Fibroblast of lung (primary cell): ENCODE measurements at regions not wholly inside any gene's neighbourhood (a gene's known extent, or its start where the extent isn't known, plus 50 kb on each side); places are given as distances from the start of the nearest gene placed in this dataset.

ENCODE experiments used
- DNase-seq, 2 donors: peaks; one replicate each; pipeline versions ENCODE4 v3.0.0 to v3.0.0-alpha.2; 2010; ENCODE audit warnings: low read depth in 2 of 2
- H2AFZ ChIP-seq: 2 replicates; pipeline ENCODE4 v1.5.1; 2012; ENCODE audit warnings: low read length, control low read depth, inconsistent platforms
- H3K27ac ChIP-seq: 2 replicates; pipeline ENCODE4 v1.5.1; 2011; ENCODE audit warnings: low read length, control low read depth; ENCODE audit not compliant: insufficient read depth
- H3K27me3 ChIP-seq: 2 replicates; pipeline ENCODE4 v1.5.1; 2011; ENCODE audit warnings: mild to moderate bottlenecking, low read length; ENCODE audit not compliant: control insufficient read depth, insufficient read depth
- H3K36me3 ChIP-seq: 2 replicates; pipeline ENCODE4 v1.5.1; 2011; ENCODE audit warnings: low read length; ENCODE audit not compliant: control insufficient read depth, insufficient read depth
- H3K4me1 ChIP-seq: 2 replicates; pipeline ENCODE4 v1.5.1; 2011; ENCODE audit warnings: low read length; ENCODE audit not compliant: control insufficient read depth, insufficient read depth; ENCODE audit errors: extremely low read depth
- H3K4me2 ChIP-seq: 2 replicates; pipeline ENCODE4 v1.5.1; 2011; ENCODE audit warnings: low read length, control low read depth; ENCODE audit not compliant: insufficient read depth; ENCODE audit errors: extremely low read depth
- H3K4me3 ChIP-seq, 4 experiments: fragments of 200-600 bp in 1 of 4; sonication (generic) in 1 of 4; replicated peaks in 1 of 4; 2 replicates each; pipeline ENCODE4 v1.5.1; 2011 to 2016; ENCODE audit warnings: low read length in 4 of 4, low read depth in 3 of 4, mild to moderate bottlenecking in 3 of 4, control low read depth in 2 of 4, inconsistent platforms in 1 of 4, mixed read lengths in 1 of 4; ENCODE audit not compliant: insufficient read depth in 1 of 4; ENCODE audit errors: control extremely low read depth in 1 of 4
- H3K79me2 ChIP-seq: 2 replicates; pipeline ENCODE4 v1.5.1; 2012; ENCODE audit warnings: mild to moderate bottlenecking, low read length, inconsistent platforms; ENCODE audit not compliant: control insufficient read depth, insufficient read depth
- H3K9ac ChIP-seq: 2 replicates; pipeline ENCODE4 v1.5.1; 2011; ENCODE audit warnings: mild to moderate bottlenecking, low read length, control low read depth; ENCODE audit not compliant: insufficient read depth
- H3K9me3 ChIP-seq: 2 replicates; pipeline ENCODE4 v1.5.1; 2012; ENCODE audit warnings: low read depth, low read length; ENCODE audit not compliant: control insufficient read depth, insufficient read depth
- H4K20me1 ChIP-seq: 2 replicates; pipeline ENCODE4 v1.5.1; 2011; ENCODE audit warnings: low read length; ENCODE audit not compliant: control insufficient read depth, insufficient read depth; ENCODE audit errors: extremely low read depth
- EZH2 ChIP-seq: IDR thresholded peaks from 2 replicates; pipeline ENCODE4 v1.5.1; 2012; ENCODE audit warnings: low read length, control low read depth, mild to moderate bottlenecking; ENCODE audit errors: missing control alignments
- TF ChIP-seq, protein P1 (sequence below), 2 donors: IDR thresholded peaks in 1 of 2; conservative IDR thresholded peaks in 1 of 2; 1 replicate in 1 of 2; 2 replicates in 1 of 2; pipeline ENCODE4 v1.5.1; 2011 to 2012; ENCODE audit warnings: low read length in 2 of 2, control low read depth in 1 of 2, inconsistent platforms in 1 of 2, low read depth in 1 of 2, mild to moderate bottlenecking in 1 of 2

DNA sequence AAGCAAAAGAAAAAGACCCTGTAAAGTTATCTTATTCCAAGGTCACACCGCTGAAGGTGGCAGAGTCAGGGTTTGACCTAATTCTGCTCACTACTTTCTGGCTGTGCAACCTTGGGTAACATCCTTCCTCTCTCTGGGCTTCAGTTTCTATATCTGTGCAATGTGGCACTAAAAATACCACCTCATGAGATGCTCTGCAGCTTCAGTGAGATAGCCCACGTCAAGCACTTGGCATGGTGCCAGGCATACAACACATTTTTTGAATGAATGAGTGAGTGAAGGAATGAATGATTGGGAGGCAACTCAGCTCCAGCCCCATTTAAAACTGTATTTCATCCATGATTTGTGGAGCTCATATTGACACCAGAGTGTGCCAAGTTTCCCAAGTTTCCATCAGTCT lies 62.3 kb downstream of the FOXI1 start:
- Histone ChIP-seq H3K27ac (no peak overlapping the region), H4K20me1 (no peaks in the 10 kb centered on the region), H3K79me2 (no peaks in the 10 kb centered on the region), H3K36me3 (no peaks in the 10 kb centered on the region), H3K4me3 (no peak overlapping the region), H3K9me3 (no peaks in the 10 kb centered on the region), H2AFZ (no peak overlapping the region), H3K4me1 (no peaks in the 10 kb centered on the region), H3K27me3 (no peaks in the 10 kb centered on the region), H3K9ac (no peak overlapping the region), H3K4me2 (no peak overlapping the region)
- no peak for TF ChIP-seq EZH2
- TF ChIP-seq, protein P1, sequence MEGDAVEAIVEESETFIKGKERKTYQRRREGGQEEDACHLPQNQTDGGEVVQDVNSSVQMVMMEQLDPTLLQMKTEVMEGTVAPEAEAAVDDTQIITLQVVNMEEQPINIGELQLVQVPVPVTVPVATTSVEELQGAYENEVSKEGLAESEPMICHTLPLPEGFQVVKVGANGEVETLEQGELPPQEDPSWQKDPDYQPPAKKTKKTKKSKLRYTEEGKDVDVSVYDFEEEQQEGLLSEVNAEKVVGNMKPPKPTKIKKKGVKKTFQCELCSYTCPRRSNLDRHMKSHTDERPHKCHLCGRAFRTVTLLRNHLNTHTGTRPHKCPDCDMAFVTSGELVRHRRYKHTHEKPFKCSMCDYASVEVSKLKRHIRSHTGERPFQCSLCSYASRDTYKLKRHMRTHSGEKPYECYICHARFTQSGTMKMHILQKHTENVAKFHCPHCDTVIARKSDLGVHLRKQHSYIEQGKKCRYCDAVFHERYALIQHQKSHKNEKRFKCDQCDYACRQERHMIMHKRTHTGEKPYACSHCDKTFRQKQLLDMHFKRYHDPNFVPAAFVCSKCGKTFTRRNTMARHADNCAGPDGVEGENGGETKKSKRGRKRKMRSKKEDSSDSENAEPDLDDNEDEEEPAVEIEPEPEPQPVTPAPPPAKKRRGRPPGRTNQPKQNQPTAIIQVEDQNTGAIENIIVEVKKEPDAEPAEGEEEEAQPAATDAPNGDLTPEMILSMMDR (conservative IDR thresholded peaks at IDR 0.05 in 1 of 2, IDR thresholded peaks at IDR 0.05 in 1 of 2; ENCODE audit: low read depth in 1 of 2, low read length in 2 of 2), result no peak
- no peak for DNase-seq

DNA sequence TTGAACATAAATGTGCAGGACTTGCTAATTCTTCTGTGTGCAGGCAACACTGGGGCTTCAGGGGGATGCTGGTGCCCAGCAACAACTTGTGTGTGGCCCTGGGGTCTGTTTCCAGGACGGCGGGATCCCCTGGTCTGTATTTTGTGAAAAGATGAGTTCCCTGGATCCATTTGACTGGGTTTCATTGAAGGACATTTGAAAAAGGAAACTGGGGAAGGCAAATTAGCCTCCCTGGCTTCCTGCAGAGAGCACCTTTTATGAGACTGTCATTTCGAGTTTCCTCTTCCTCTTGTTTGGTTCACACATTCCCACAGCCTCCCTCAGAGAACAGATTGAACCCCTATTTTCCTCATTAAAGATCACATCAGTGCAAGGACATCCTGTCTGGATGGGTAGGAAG lies 63.1 kb downstream of the FOXI1 start:
- no peaks in the 10 kb centered on the region for H3K36me3 ChIP-seq
- no peak overlapping the region for H3K27ac ChIP-seq
- H3K4me1 ChIP-seq, result no peaks in the 10 kb centered on the region
- no peaks in the 10 kb centered on the region for H3K27me3 ChIP-seq
- TF ChIP-seq EZH2, result no peak
- TF ChIP-seq, protein P1 (conservative IDR thresholded peaks at IDR 0.05 in 1 of 2, IDR thresholded peaks at IDR 0.05 in 1 of 2; ENCODE audit: low read depth in 1 of 2, low read length in 2 of 2), result no peak
- H4K20me1 ChIP-seq, result no peaks in the 10 kb centered on the region
- H3K9me3 ChIP-seq, result no peaks in the 10 kb centered on the region
- no peak overlapping the region for H2AFZ ChIP-seq
- no peak overlapping the region for H3K4me3 ChIP-seq
- DNase-seq, result no peak
- no peak overlapping the region for H3K4me2 ChIP-seq
- H3K79me2 ChIP-seq, result no peaks in the 10 kb centered on the region
- no peak overlapping the region for H3K9ac ChIP-seq

DNA sequence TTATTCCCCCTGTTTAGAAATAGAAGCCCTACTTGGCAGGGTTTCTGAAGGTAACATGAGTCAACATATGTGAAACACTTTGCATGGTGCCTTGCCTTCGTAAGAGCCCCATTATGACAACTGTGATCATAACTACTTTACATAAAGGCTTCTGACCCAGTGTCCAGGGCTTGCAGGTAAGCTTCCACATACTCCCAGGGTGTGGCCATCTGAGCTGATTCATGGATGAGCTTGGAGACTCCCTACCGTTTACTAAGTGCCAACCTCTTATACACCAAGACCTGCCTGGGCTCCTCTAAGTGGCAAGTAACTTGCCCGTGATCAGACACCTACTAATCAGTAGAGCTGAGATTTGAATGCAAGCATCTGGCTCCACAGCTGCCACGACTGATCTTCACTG lies 62.8 kb upstream of the C5orf58 start:
- H3K9ac ChIP-seq, result no peak overlapping the region
- H3K27me3 ChIP-seq, result no peaks in the 10 kb centered on the region
- no peak overlapping the region for H3K27ac ChIP-seq
- H3K4me3 ChIP-seq, result no peak overlapping the region
- no peaks in the 10 kb centered on the region for H3K79me2 ChIP-seq
- no peaks in the 10 kb centered on the region for H3K9me3 ChIP-seq
- H4K20me1 ChIP-seq, result no peaks in the 10 kb centered on the region
- H2AFZ ChIP-seq, result no peak overlapping the region
- TF ChIP-seq, protein P1 (conservative IDR thresholded peaks at IDR 0.05 in 1 of 2, IDR thresholded peaks at IDR 0.05 in 1 of 2; ENCODE audit: low read depth in 1 of 2, low read length in 2 of 2), result no peak
- no peaks in the 10 kb centered on the region for H3K36me3 ChIP-seq
- H3K4me1 ChIP-seq, result no peaks in the 10 kb centered on the region
- DNase-seq, result no peak
- no peak overlapping the region for H3K4me2 ChIP-seq
